ENCODE measurements at regions not wholly inside any gene's neighbourhood (a gene's known extent, or its start where the extent isn't known, plus 50 kb on each side); places are given as distances from the start of the nearest gene placed in this dataset.

DNA sequence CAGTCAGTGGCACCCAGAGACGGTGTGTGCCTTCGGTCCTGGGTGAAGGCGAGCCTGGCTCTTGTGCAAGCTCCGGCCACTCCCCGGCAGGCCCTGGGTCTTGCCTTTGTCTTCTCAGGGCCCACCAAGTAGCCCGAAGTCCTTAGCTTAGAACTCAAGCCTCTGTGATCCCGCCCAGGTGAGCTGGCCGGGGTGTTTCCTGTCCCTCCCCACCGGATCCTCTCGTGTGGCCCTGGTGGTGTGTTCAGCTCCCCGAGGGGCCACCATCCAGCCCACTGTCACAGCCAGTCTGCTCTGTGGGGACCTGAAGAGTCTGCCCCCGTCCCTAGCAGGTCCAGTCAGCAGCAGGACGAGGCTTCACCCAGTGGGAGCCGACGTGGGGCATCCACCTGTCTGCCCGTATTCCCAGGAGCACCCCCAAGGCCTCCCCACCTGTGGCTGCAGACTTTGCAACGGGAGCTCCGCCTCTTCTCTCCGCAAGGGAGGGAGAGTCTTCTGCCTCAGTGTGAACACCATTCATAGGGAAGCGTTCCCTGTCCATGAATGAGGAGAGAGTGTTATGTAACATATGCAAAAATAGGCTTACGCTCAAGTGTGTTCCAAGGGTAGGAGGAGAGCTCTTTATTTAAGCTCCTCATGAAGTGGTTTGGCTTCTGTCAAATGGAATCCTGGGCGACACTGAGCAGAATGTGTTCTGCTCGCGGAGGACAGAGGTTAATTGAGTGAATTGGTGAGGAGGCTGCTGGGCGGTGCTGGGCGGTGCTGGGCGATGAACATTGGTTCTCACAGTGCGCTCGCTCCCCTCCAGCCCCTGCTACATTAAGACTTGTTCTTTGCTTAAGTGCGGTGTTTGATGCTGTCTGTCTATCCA is 108.9 kb downstream of the CRYAA start:
- CTCF ChIA-PET (ENCODE audit: unreplicated experiment): no interaction called here
- H3K79me2 ChIP-seq (ENCODE audit: insufficient read depth, low read depth, low read length): no peaks in the 10 kb centered on the region
- no peak overlapping the region for H3K27ac ChIP-seq (ENCODE audit: low read depth, low read length, poor library complexity, severe bottlenecking)
- H3K4me1 ChIP-seq (ENCODE audit: insufficient read depth, low read length, poor library complexity, severe bottlenecking): peaks cover 8% of the 10 kb centered on the region
- intact Hi-C loops (cut with micrococcal nuclease; ENCODE audit: unreplicated experiment): no loop called here
- no peaks in the 10 kb centered on the region for H3K36me3 ChIP-seq (ENCODE audit: insufficient read depth, low read length)
- no peak for DNase-seq (ENCODE audit: low spot score)
- no peaks in the 10 kb centered on the region for H3K9me3 ChIP-seq (ENCODE audit: low read length)
- POLR2A ChIA-PET: no interaction called here
- no peak overlapping the region for H3K4me2 ChIP-seq (ENCODE audit: low read length)
- H2AFZ ChIP-seq (ENCODE audit: low read length): no peak overlapping the region
- H3K4me3 ChIP-seq (ENCODE audit: low read depth, low read length, poor library complexity, severe bottlenecking): no peak overlapping the region
- TF ChIP-seq EZH2phosphoT487 (IDR thresholded peaks at IDR 0.05; ENCODE audit: borderline replicate concordance, low read depth, low read length): no peak
- TF ChIP-seq, protein P1, sequence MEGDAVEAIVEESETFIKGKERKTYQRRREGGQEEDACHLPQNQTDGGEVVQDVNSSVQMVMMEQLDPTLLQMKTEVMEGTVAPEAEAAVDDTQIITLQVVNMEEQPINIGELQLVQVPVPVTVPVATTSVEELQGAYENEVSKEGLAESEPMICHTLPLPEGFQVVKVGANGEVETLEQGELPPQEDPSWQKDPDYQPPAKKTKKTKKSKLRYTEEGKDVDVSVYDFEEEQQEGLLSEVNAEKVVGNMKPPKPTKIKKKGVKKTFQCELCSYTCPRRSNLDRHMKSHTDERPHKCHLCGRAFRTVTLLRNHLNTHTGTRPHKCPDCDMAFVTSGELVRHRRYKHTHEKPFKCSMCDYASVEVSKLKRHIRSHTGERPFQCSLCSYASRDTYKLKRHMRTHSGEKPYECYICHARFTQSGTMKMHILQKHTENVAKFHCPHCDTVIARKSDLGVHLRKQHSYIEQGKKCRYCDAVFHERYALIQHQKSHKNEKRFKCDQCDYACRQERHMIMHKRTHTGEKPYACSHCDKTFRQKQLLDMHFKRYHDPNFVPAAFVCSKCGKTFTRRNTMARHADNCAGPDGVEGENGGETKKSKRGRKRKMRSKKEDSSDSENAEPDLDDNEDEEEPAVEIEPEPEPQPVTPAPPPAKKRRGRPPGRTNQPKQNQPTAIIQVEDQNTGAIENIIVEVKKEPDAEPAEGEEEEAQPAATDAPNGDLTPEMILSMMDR (conservative IDR thresholded peaks at IDR 0.05; ENCODE audit: low read length): no peak
- H4K20me1 ChIP-seq (ENCODE audit: insufficient read depth, low read length): no peaks in the 10 kb centered on the region
- no peaks in the 10 kb centered on the region for H3K9me2 ChIP-seq (ENCODE audit: insufficient read depth, low read length)
- BruUV-seq (replicated peaks): no TSS peak

DNA sequence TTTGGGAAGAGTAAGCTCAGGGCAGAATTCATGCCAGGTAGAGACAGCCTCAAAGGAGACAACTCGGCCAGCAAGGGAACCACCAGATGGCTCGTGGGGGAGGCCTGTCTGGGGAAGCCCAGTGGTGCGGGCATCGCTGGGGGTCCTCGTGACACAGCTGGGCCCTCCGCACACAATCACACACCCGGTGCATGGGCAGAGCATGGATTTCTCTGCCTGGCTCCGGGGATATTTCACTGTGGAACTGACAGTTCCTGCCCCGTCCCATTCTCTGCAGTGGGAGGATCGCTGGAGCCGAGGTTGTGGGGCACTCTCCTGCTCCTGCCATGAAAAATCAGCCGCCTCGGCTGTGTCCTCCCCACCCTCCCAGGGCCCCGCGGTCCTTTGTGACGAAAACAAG is 108.0 kb downstream of the CRYAA start:
- H2AFZ ChIP-seq (ENCODE audit: low read length): no peak overlapping the region
- H3K9me3 ChIP-seq (ENCODE audit: low read length): no peaks in the 10 kb centered on the region
- peaks cover 8% of the 10 kb centered on the region for H3K4me1 ChIP-seq (ENCODE audit: insufficient read depth, low read length, poor library complexity, severe bottlenecking)
- DNase-seq (ENCODE audit: low spot score): no peak
- H4K20me1 ChIP-seq (ENCODE audit: insufficient read depth, low read length): no peaks in the 10 kb centered on the region
- no peaks in the 10 kb centered on the region for H3K36me3 ChIP-seq (ENCODE audit: insufficient read depth, low read length)
- BruUV-seq (replicated peaks): no TSS peak
- intact Hi-C loops (cut with micrococcal nuclease; ENCODE audit: unreplicated experiment): no loop called here
- H3K4me2 ChIP-seq (ENCODE audit: low read length): no peak overlapping the region
- TF ChIP-seq EZH2phosphoT487 (IDR thresholded peaks at IDR 0.05; ENCODE audit: borderline replicate concordance, low read depth, low read length): no peak
- TF ChIP-seq, protein P1 (conservative IDR thresholded peaks at IDR 0.05; ENCODE audit: low read length): no peak
- no peaks in the 10 kb centered on the region for H3K79me2 ChIP-seq (ENCODE audit: insufficient read depth, low read depth, low read length)
- no peaks in the 10 kb centered on the region for H3K9me2 ChIP-seq (ENCODE audit: insufficient read depth, low read length)
- POLR2A ChIA-PET: no interaction called here
- no peak overlapping the region for H3K4me3 ChIP-seq (ENCODE audit: low read depth, low read length, poor library complexity, severe bottlenecking)
- CTCF ChIA-PET (ENCODE audit: unreplicated experiment): no interaction called here
- no peak overlapping the region for H3K27ac ChIP-seq (ENCODE audit: low read depth, low read length, poor library complexity, severe bottlenecking)

DNA sequence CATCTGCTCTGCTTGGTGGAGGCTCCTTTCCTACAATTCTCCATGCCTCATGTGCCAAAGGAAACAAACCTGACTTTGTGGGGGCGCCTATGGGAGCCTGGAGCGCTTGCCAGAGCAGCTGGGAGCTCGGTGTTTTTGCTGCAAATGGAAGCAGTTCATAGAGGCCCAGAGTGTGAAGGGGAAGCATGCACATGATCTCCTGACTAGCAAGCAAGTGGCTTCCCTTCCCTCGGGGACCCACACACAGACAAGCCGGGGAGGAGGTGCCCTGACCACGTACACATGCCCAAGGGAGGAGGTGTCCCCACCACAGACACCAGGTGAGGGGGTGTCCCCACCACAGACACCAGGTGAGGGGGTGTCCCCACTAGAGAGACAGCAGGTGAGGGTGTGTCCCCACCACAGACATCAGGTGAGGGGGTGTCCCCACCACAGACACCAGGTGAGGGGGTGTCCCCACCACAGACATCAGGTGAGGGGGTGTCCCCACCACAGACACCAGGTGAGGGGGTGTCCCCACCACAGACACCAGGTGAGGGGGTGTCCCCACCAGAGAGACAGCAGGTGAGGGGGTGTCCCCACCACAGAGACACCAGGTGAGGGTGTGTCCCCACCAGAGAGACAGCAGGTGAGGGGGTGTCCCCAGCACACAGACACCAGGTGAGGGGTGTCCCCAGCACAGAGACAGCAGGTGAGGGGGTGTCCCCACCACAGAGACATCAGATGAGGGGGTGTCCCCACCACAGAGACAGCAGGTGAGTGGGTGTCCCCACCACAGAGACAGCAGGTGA is 106.8 kb downstream of the CRYAA start:
- no peak overlapping the region for H3K4me2 ChIP-seq (ENCODE audit: low read length)
- no peaks in the 10 kb centered on the region for H3K9me3 ChIP-seq (ENCODE audit: low read length)
- no peaks in the 10 kb centered on the region for H3K36me3 ChIP-seq (ENCODE audit: insufficient read depth, low read length)
- H4K20me1 ChIP-seq (ENCODE audit: insufficient read depth, low read length): no peaks in the 10 kb centered on the region
- H3K27ac ChIP-seq (ENCODE audit: low read depth, low read length, poor library complexity, severe bottlenecking): no peak overlapping the region
- no peaks in the 10 kb centered on the region for H3K9me2 ChIP-seq (ENCODE audit: insufficient read depth, low read length)
- BruUV-seq (replicated peaks): no TSS peak
- DNase-seq (ENCODE audit: low spot score): no peak
- intact Hi-C loops (cut with micrococcal nuclease; ENCODE audit: unreplicated experiment): no loop called here
- ChIA-PET CTCF (ENCODE audit: unreplicated experiment) (no interaction called here), POLR2A (no interaction called here)
- no peak overlapping the region for H3K4me3 ChIP-seq (ENCODE audit: low read depth, low read length, poor library complexity, severe bottlenecking)
- TF ChIP-seq, protein P1 (conservative IDR thresholded peaks at IDR 0.05; ENCODE audit: low read length): no peak
- TF ChIP-seq EZH2phosphoT487 (IDR thresholded peaks at IDR 0.05; ENCODE audit: borderline replicate concordance, low read depth, low read length): no peak
- no peaks in the 10 kb centered on the region for H3K79me2 ChIP-seq (ENCODE audit: insufficient read depth, low read depth, low read length)
- H2AFZ ChIP-seq (ENCODE audit: low read length): no peak overlapping the region
- H3K4me1 ChIP-seq (ENCODE audit: insufficient read depth, low read length, poor library complexity, severe bottlenecking): peaks cover 8% of the 10 kb centered on the region
